ENCODE measurements at regions not wholly inside any gene's neighbourhood (a gene's known extent, or its start where the extent isn't known, plus 50 kb on each side); places are given as distances from the start of the nearest gene placed in this dataset.

DNA sequence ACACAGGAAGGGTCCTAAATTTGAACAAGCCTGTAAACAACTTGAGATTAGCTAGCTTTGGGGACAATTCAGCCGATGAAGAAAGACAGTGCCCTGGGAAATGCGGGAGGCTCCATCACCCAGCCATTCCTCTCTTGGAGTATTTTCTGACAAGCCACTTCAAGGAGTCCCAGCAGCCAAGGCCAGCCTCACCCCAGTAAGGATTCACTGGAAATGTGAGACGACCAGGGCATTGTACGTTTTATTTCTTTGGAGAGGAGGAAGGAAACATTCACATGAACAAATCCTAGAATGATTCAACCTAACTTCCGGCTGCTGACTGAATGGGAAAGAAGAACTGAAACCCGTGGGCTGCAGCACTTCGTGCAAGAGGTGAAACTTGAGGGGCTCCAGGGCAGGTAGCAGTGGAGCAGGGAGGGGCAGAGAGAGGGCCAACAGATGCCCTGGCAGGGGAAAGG lies 116.4 kb upstream of the ARHGEF3 start:
- Histone ChIP-seq H3K9ac (replicated peaks in 1 of 4; ENCODE audit: extremely low read depth in 1 of 4, low read depth in 3 of 4, low read length in 3 of 4) (no peak overlapping the region), H3K23me2 (ENCODE audit: low read depth, low read length) (no peaks in the 10 kb centered on the region), H4K91ac (replicated peaks; ENCODE audit: insufficient read length, low read length) (no peak overlapping the region), H3K79me2 (ENCODE audit: control insufficient read depth in 1 of 2, insufficient read depth in 2 of 2, low read length in 2 of 2) (no peaks in the 10 kb centered on the region), H2AFZ (ENCODE audit: low read length) (no peak overlapping the region), H3K79me1 (ENCODE audit: low read depth, low read length) (no peaks in the 10 kb centered on the region), H2BK120ac (replicated peaks; ENCODE audit: low read depth, low read length) (no peak overlapping the region), H2BK20ac (ENCODE audit: low read length) (no peak overlapping the region), H2AK5ac (ENCODE audit: low read depth, low read length) (no peak overlapping the region), H3K9me3 (ENCODE audit: insufficient read depth in 2 of 2, low read depth in 1 of 2, low read length in 1 of 2) (no peaks in the 10 kb centered on the region), H3K27ac (ENCODE audit: low read depth, low read length) (no peak overlapping the region), H3K18ac (ENCODE audit: extremely low read depth, low read length) (no peak overlapping the region), H3K4ac (replicated peaks; ENCODE audit: insufficient read length, low read depth, low read length) (no peak overlapping the region), H3K4me3 (ENCODE audit: extremely low read depth in 1 of 4, insufficient read depth in 2 of 4, low read depth in 3 of 4, low read length in 4 of 4) (no peak overlapping the region), H4K5ac (ENCODE audit: insufficient read length, low read depth, low read length) (no peak overlapping the region), H3K36me3 (ENCODE audit: control insufficient read depth in 2 of 4, insufficient read depth in 4 of 4, low read length in 3 of 4) (no peaks in the 10 kb centered on the region), H3K56ac (replicated peaks; ENCODE audit: insufficient read length, low read depth, low read length) (no peak overlapping the region), H4K8ac (ENCODE audit: extremely low read depth, insufficient read depth, low read length) (no peak overlapping the region), H2BK15ac (ENCODE audit: low read length) (no peak overlapping the region), H3K4me1 (replicated peaks in 1 of 4; ENCODE audit: control insufficient read depth in 3 of 4, insufficient read depth in 4 of 4, low read length in 3 of 4) (peaks cover 5 to 9% (median 7%) of the 10 kb centered on the region in 4 experiments; a peak in 6 of 7 replicates), H3K4me2 (ENCODE audit: insufficient read depth in 1 of 2, low read depth in 2 of 2, low read length in 2 of 2) (no peak overlapping the region), H2BK12ac (ENCODE audit: low read depth, low read length) (no peak overlapping the region), H4K20me1 (replicated peaks in 1 of 2; ENCODE audit: control insufficient read depth in 1 of 2, insufficient read depth in 2 of 2, low read length in 2 of 2) (no peaks in the 10 kb centered on the region), H3K27me3 (replicated peaks in 1 of 4; ENCODE audit: control insufficient read depth in 3 of 4, extremely low read depth in 1 of 4, insufficient read depth in 3 of 4, low read length in 3 of 4) (no peaks in the 10 kb centered on the region; a peak in 1 of 7 replicates), H2BK5ac (ENCODE audit: low read depth, low read length) (no peak overlapping the region), H3K14ac (ENCODE audit: insufficient read length) (no peak overlapping the region), H3K23ac (ENCODE audit: insufficient read length) (no peak overlapping the region)
- no peak for DNase-seq (ENCODE audit: low read depth in 1 of 2, low spot score in 2 of 2)
- POLR2A ChIA-PET (ENCODE audit: partially characterized antibody): no interaction called here
- WGBS, 2 experiments (ENCODE audit: extremely low coverage in 1 of 2, insufficient coverage in 1 of 2, insufficient read length in 1 of 2, insufficient replicate concordance in 2 of 2, low coverage in 1 of 2, low lambda C conversion rate in 2 of 2, missing lambda C conversion rate in 1 of 2): 82% methylated on average over 7 of the region's 7 CpGs; no CpG with 5 or more reads in 1 of the 2 experiments
- CTCF ChIA-PET (ENCODE audit: partially characterized antibody): interaction anchor here (1.3 to 3.1 kb wide), 4 partner anchors 10 to 216 kb away, joined by 3 to 14 read pairs (median 6); no protein-coding TSS in a partner anchor
- FAIRE-seq: no peak
- TF ChIP-seq CTBP2 (IDR thresholded peaks at IDR 0.05; ENCODE audit: borderline replicate concordance, insufficient read depth, insufficient read length, low read length) (no peak), SP4 (IDR thresholded peaks at IDR 0.05; ENCODE audit: low read length) (no peak), SIN3A (conservative IDR thresholded peaks at IDR 0.05 in 1 of 2, IDR thresholded peaks at IDR 0.05 in 1 of 2; ENCODE audit: low read depth in 1 of 2, low read length in 2 of 2) (no peak), SIX5 (IDR thresholded peaks at IDR 0.05; ENCODE audit: low read depth, low read length) (no peak), YY1 (IDR thresholded peaks at IDR 0.05; ENCODE audit: low read depth, low read length) (no peak), SRF (IDR thresholded peaks at IDR 0.05; ENCODE audit: low read depth, low read length) (no peak), RAD21 (IDR thresholded peaks at IDR 0.05 in 1 of 2, conservative IDR thresholded peaks at IDR 0.05 in 1 of 2; ENCODE audit: low read depth in 2 of 2, low read length in 2 of 2) (no peak), ASH2L (IDR thresholded peaks at IDR 0.05; ENCODE audit: low read length) (no peak), RFX5 (IDR thresholded peaks at IDR 0.05; ENCODE audit: borderline replicate concordance, low read depth, low read length) (no peak), POLR2AphosphoS5 (IDR thresholded peaks at IDR 0.05; ENCODE audit: low read depth, low read length) (no peak)
- TF ChIP-seq, protein P1, sequence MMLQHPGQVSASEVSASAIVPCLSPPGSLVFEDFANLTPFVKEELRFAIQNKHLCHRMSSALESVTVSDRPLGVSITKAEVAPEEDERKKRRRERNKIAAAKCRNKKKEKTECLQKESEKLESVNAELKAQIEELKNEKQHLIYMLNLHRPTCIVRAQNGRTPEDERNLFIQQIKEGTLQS (IDR thresholded peaks at IDR 0.05; ENCODE audit: insufficient read depth, low read depth, low read length): no peak
